ENCODE measurements at regions not wholly inside any gene's neighbourhood (a gene's known extent, or its start where the extent isn't known, plus 50 kb on each side); places are given as distances from the start of the nearest gene placed in this dataset.

- H3K9me3 Mint-ChIP-seq (ENCODE audit: unreplicated experiment), result no peaks in the 10 kb centered on the region
- no peaks in the 10 kb centered on the region for H3K36me3 Mint-ChIP-seq (ENCODE audit: unreplicated experiment)
- TF ChIP-seq, protein P1, sequence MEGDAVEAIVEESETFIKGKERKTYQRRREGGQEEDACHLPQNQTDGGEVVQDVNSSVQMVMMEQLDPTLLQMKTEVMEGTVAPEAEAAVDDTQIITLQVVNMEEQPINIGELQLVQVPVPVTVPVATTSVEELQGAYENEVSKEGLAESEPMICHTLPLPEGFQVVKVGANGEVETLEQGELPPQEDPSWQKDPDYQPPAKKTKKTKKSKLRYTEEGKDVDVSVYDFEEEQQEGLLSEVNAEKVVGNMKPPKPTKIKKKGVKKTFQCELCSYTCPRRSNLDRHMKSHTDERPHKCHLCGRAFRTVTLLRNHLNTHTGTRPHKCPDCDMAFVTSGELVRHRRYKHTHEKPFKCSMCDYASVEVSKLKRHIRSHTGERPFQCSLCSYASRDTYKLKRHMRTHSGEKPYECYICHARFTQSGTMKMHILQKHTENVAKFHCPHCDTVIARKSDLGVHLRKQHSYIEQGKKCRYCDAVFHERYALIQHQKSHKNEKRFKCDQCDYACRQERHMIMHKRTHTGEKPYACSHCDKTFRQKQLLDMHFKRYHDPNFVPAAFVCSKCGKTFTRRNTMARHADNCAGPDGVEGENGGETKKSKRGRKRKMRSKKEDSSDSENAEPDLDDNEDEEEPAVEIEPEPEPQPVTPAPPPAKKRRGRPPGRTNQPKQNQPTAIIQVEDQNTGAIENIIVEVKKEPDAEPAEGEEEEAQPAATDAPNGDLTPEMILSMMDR (IDR thresholded peaks at IDR 0.05; ENCODE audit: partially characterized antibody, unreplicated experiment), result no peak
- DNase-seq, result no peak
- peaks cover 3% of the 10 kb centered on the region for H3K27me3 Mint-ChIP-seq (ENCODE audit: unreplicated experiment)
- no peak overlapping the region for H3K4me3 Mint-ChIP-seq (ENCODE audit: unreplicated experiment)
- H3K27ac Mint-ChIP-seq (ENCODE audit: unreplicated experiment), result no peak overlapping the region
- H3K4me1 Mint-ChIP-seq (ENCODE audit: low read depth, unreplicated experiment), result no peaks in the 10 kb centered on the region
Observed at GRCh38 chr7:42729053-42729765, 182.7 kb downstream of the C7orf25 start.

DNA sequence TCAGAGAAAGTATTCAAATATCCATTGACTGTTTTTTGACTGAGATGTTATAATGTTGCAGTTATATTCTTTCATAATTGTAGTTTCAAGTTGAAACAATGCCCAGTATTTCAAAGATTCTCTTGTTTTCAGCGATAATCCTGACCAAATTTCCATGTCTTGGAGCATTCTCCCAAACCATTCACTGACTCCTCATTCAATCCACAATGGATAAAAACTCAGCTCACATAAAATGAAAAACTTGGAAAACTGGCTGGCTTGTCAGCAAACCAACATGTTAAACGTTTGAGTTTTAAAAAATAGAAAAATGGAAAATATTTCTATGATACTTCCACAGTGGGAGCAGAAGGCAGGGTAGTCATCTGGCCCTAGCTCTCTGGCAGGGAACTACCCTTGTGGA lies 184.4 kb downstream of the C7orf25 start:
- H3K36me3 Mint-ChIP-seq (ENCODE audit: unreplicated experiment), result no peaks in the 10 kb centered on the region
- peaks cover 4% of the 10 kb centered on the region for H3K4me1 Mint-ChIP-seq (ENCODE audit: low read depth, unreplicated experiment)
- no peaks in the 10 kb centered on the region for H3K9me3 Mint-ChIP-seq (ENCODE audit: unreplicated experiment)
- H3K27ac Mint-ChIP-seq (ENCODE audit: unreplicated experiment), result no peak overlapping the region
- no peak overlapping the region for H3K4me3 Mint-ChIP-seq (ENCODE audit: unreplicated experiment)
- DNase-seq, result no peak
- H3K27me3 Mint-ChIP-seq (ENCODE audit: unreplicated experiment), result peaks cover 3% of the 10 kb centered on the region
- TF ChIP-seq, protein P1 (IDR thresholded peaks at IDR 0.05; ENCODE audit: partially characterized antibody, unreplicated experiment), result no peak

GRCh38 chr7:42726066-42726785 lies 185.6 kb downstream of the C7orf25 start:
- Mint-ChIP-seq H3K4me1 (ENCODE audit: low read depth, unreplicated experiment) (peaks cover 12% of the 10 kb centered on the region), H3K4me3 (ENCODE audit: unreplicated experiment) (no peak overlapping the region), H3K9me3 (ENCODE audit: unreplicated experiment) (no peaks in the 10 kb centered on the region), H3K27me3 (ENCODE audit: unreplicated experiment) (peaks cover 3% of the 10 kb centered on the region), H3K36me3 (ENCODE audit: unreplicated experiment) (no peaks in the 10 kb centered on the region), H3K27ac (ENCODE audit: unreplicated experiment) (no peak overlapping the region)
- TF ChIP-seq, protein P1 (IDR thresholded peaks at IDR 0.05; ENCODE audit: partially characterized antibody, unreplicated experiment), result no peak
- DNase-seq, result no peak

GRCh38 chr7:42722716-42723115 lies 189.2 kb downstream of the C7orf25 start:
- Mint-ChIP-seq H3K4me3 (ENCODE audit: unreplicated experiment) (no peak overlapping the region), H3K27me3 (ENCODE audit: unreplicated experiment) (peaks cover 2% of the 10 kb centered on the region), H3K27ac (ENCODE audit: unreplicated experiment) (no peak overlapping the region), H3K9me3 (ENCODE audit: unreplicated experiment) (no peaks in the 10 kb centered on the region), H3K36me3 (ENCODE audit: unreplicated experiment) (peaks cover 4% of the 10 kb centered on the region), H3K4me1 (ENCODE audit: low read depth, unreplicated experiment) (peaks cover 18% of the 10 kb centered on the region)
- DNase-seq, result no peak
- TF ChIP-seq, protein P1 (IDR thresholded peaks at IDR 0.05; ENCODE audit: partially characterized antibody, unreplicated experiment), result no peak

DNA sequence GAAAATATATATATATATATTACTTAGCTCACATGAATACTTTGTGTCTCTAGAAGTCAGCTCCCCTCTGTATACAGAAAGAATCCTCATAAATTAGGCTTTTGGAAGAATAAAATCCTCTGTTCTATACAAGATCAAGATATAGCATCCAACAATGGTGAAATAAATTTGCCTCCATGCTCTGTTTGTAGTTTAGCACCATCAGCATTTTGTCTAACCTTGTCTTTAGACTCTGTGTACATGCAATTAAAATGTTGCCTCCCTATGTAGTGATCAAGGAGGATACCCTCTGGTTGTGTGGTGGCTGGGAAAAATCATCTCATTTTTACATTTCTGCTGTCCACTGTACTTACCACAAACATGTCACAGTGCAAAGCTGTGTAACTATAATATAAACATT lies 189.7 kb downstream of the C7orf25 start:
- Mint-ChIP-seq H3K27ac (ENCODE audit: unreplicated experiment) (no peak overlapping the region), H3K27me3 (ENCODE audit: unreplicated experiment) (peaks cover 1% of the 10 kb centered on the region), H3K4me3 (ENCODE audit: unreplicated experiment) (no peak overlapping the region), H3K36me3 (ENCODE audit: unreplicated experiment) (peaks cover 7% of the 10 kb centered on the region), H3K9me3 (ENCODE audit: unreplicated experiment) (no peaks in the 10 kb centered on the region), H3K4me1 (ENCODE audit: low read depth, unreplicated experiment) (peaks cover 18% of the 10 kb centered on the region)
- TF ChIP-seq, protein P1 (IDR thresholded peaks at IDR 0.05; ENCODE audit: partially characterized antibody, unreplicated experiment), result no peak
- no peak for DNase-seq
